HG03457 (cell line): ENCODE measurements at regions not wholly inside any gene's neighbourhood (a gene's known extent, or its start where the extent isn't known, plus 50 kb on each side); places are given as distances from the start of the nearest gene placed in this dataset.
"Not testable (repeated sequence)": the region's sequence is repeated elsewhere in the genome, so short reads cannot be mapped to it uniquely, and the experiment has no call there.

Source experiments
- ATAC-seq: cut with Tn5 transposase; IDR thresholded peaks from one replicate; pipeline ENCODE4 v1.9.1; 2021; ENCODE audit warnings: moderate number of reproducible peaks; ENCODE audit not compliant: unreplicated experiment

DNA sequence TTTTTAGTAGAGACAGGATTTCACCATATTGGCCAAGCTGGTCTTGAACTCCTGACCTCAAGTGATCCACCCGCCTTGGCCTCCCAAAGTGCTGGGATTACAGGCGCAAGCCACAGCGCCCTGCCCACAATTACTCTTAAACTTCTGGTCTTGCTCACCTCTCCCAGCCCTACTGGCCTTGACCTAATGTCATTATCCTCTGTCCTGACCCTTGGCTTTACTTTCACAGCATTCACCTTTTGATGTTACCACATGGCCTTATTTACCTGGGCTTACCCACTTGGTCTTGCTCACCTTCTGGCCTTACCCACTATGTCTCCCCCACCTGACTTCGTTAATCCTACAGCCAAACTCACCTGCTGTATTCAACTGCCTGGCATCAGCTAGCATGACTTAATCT is 105.9 kb downstream of the IL12A start:
- no peak for ATAC-seq

- no peak for ATAC-seq
These were observed 108.8 kb downstream of the IL12A start for GRCh38 chr3:160097478-160097877.

- no peak for ATAC-seq
These were observed 109.8 kb downstream of the IL12A start for GRCh38 chr3:160098261-160098908.

DNA sequence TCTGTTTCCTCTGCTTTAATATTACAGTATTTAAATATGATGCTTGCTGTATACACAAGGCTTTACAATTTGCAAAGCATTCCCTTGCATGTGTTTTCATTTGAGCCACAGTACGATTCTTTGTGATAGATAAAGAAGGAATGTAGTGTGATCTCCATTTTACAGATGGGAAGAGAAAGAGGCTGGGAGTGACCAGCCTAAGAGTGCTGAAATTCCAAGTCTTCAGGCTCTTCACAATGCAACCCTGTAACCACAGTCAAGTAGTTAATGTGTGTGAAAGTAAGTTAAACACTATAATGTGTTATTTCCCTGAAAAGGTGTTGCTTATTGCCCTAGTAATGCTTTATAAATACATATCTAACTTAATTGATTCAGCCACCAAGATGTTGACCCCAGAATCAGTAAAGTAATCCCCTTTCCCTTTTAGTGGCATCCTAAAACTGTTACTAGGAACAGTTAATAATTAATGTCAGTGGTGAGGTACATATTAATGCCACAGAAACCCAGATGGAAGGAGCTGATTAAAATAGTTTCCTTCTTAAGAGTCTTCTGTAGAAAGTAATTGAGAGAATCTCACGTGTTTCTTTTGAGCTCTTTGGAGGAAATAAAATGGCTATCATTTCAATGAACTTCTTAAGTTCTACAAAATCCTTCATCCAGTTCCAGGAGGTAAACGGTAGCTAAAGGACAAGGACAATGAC is 110.4 kb downstream of the IL12A start:
- ATAC-seq: no peak

DNA sequence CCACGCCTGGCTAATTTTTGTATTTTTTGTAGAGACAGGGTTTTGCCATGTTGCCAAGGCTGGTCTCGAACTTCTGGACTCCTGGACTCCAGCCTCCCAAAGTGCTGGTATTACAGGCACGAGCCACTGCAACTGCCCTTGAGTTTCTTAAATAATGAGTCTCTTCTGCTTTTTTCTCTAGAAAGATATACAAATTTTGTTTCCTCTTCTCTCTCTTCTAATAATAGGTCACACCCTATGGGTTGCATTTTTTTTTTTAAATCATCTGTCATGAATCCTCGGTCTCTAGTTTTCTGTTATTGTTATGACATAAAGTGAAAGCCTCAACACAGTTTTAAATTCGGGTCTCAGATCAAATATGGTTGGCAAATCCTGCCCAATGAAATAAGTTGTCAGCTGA is 111.2 kb downstream of the IL12A start:
- no peak for ATAC-seq

- ATAC-seq: no peak
These were observed 112.0 kb downstream of the IL12A start for GRCh38 chr3:160100610-160101009.

DNA sequence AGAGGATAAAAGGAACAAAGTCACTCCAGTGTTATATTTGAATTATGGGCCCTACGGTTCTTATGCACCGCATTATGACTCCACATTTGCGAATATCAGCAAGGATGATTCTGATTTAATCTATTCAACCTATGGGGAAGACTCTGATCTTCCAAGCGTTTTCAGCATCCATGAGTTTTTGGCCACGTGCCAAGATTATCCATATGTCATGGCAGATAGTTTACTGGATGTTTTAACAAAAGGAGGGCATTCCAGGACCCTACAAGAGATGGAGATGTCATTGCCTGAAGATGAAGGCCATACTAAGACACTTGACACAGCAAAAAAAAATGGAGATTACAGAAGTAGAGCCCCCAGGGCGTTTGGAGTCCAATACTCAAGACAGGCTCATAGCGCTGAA is 113.4 kb downstream of the IL12A start:
- not testable (repeated sequence) for ATAC-seq

DNA sequence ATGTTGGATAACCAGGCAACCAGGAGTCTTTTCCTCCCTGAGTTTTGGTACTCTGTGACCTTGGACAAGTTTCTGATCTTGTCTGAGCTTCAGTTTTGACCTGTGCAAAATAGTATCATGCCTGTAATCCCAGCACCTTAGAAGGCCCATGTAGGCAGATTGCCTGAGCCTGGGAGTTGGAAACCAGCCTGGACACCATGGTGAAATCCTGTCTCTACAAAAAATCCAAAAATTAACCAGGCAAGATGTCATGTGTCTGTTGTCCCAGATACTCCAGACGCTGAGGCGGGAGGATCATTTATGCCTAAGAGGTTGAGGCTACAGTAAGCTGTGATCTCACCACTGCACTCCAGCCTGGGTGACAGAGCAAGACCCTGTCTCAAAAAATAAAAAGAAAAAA is 114.8 kb downstream of the IL12A start:
- no peak for ATAC-seq

GRCh38 chr3:160105907-160106584 is 117.4 kb downstream of the IL12A start:
- no peak for ATAC-seq

DNA sequence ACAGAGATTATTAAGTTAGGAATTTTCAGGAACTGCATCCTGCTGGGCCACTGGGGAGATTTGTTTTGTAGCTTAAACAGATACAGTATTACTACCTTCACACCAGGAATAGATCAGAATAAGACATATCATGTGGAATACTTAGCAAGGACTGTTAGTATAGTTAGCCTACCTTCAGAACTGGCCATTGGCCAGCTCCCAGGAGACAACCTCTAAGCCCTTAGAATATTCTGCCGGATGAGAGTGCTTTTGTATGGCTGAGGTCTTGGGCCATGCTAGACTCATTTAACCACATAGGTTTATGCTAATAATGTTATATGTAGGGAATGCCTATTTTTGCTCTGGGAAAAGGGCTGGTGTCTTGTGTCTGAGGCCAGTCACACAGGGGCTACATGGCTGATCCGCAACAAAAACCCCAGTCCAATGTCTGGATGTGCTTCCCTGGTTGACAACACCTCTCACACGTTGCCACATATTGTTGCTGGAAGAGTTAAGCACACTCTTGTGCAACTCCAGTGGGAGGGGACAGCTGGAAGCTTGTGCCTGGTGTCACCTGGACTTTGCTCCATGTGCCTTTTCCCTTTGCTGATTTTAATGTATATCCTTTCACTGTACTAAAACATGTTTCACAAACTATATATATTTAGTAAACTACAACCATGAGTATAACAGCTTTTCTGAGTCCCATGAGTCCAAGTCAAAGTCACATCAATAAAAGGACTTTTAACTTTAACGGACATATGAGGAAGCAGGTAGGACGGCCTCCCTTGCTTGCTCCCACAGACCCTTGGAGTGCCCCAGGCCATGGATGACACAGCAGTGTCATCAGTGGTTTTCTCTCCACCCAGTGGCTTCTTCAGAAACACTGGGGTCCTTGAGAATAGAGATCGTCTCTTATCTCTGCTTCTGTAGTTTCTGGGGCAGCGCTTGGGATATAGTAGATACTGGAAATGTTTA is 118.0 kb upstream of the C3orf80 start:
- ATAC-seq: no peak

DNA sequence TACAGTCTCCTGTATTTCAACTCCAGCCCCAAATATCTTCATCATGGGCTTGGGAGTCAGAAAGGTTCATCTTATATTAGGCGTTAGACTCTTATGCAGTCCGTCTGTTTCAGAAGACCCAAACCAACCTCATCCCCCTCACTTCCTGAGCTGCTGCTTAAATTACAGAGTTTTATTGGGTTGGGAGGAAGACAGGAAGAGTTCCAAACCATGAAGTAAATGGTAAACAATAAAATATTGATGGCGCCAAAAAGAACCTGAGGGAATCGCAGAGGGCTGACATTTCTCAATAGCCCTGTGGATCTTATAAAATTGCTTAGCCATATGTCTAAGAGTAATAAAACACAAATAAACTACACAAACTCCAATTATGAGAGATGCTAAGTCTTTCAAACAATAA is 116.9 kb upstream of the C3orf80 start:
- ATAC-seq: no peak

DNA sequence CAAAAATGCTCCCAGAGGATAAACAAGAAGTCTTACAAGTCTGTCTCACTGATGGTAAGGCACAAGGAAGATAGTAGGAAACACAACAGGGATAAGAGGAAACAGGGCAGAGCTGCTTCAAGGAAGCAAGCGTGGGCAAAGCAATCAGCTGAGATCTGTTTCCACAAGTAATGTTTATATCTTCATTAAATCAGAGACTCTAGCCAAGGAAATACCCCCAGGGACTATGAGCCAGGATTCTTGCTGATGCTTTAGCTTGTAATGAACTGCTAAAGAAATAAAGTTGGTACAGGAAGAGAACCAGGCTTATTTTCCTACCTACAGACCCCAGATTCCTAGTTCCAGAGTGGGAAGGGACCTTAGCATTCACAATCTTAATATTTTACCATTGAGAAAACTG is 112.7 kb upstream of the C3orf80 start:
- ATAC-seq: no peak

DNA sequence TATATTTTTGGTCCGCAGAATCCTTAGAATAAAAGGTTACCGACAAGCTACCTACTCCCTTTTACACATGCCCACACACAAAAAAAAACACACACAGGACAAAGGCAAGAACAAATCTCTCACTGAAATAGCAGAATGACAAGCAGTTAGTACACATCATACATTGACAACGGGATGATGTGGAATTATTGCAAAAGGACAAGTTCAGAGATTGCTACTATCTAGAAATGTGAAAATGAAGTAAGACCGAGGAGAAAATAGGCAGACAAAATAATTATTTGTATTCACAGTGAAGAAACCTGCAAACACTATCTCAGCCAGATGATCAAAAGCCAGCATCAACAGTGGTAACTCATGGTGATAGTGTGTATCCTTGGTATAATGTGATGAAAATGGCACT is 112.2 kb upstream of the C3orf80 start:
- no peak for ATAC-seq

- ATAC-seq: no peak
These were observed 110.7 kb upstream of the C3orf80 start for GRCh38 chr3:160114355-160114995.

DNA sequence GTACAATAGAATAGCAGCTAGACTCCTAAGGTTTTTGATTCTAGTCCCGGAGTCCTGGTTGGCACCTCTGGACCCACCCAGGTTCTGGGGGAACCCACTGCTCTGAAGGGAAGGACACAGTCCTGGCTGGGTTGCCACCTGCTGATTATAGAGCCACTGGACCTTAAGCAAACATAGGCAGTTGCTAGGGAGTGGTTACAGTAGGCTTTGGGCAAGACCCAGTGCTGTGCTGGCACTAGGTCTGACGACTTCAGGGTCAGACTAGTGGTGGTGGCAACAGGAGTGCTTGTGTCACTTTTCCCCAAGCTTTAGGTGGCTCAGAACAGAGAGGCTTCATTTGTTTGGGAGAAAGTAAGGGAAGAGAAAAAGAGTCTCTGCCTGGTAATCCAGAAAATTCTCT is 109.8 kb upstream of the C3orf80 start:
- no peak for ATAC-seq

GRCh38 chr3:160124224-160124623 is 101.0 kb upstream of the C3orf80 start:
- no peak for ATAC-seq

DNA sequence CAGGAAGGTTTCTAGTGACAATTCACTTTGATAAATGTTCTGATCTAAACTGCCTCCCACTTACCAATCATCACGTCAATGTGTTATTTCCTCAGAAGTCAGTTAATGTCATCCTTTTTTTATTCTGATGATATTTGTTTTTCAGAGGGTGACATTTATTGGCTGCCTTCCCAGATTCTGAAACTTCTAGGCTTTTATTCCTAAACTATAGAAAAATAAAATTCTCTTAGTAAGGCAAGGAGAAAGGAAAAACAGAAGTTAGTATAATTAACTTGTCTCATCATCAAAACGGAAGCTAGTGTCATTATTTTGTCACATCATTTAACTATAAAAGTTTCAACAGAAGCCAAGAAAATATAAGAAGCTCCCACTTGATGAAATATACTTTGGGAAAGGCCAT is 100.0 kb upstream of the C3orf80 start:
- no peak for ATAC-seq

- no peak for ATAC-seq
These were observed 99.2 kb upstream of the C3orf80 start for GRCh38 chr3:160126051-160126450.

DNA sequence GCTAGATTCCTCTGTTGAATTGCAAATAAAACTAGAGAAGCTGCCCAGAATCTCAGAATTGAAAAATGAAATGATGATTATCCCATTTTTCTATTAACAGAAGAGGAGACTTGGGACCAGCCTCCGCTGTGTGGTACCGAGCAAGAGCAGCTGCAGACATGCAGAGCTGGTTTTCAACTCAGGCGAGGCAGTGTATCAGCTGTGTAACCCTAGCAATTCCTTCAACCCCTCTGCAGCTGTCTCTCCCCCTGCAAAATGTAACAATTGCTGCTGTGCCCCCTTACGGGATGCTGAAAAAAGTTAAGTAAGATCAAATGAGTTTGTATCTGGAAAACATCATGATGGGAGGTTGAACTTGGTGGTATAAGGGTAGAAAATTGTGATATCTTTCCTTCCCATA is 98.5 kb upstream of the C3orf80 start:
- ATAC-seq: no peak

DNA sequence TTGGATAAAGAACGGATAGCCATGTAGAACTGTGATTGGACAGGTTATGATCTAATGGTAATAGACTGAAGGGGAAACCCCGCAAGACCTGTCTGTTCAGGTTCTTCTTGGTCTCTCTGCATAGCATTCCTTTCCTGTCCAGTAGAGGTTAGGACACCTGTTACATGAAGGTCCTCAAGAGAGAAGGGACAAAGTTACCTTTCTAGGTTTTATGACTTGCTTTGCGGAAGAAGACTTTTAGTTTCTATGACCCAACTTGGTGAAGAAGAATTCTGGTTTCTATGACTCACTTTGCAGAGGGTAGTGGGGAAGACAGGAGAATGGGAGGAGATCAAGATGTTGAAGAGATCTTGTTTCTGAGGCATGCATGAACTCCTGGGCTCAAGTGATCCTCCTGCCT is 97.9 kb upstream of the C3orf80 start:
- ATAC-seq: no peak

DNA sequence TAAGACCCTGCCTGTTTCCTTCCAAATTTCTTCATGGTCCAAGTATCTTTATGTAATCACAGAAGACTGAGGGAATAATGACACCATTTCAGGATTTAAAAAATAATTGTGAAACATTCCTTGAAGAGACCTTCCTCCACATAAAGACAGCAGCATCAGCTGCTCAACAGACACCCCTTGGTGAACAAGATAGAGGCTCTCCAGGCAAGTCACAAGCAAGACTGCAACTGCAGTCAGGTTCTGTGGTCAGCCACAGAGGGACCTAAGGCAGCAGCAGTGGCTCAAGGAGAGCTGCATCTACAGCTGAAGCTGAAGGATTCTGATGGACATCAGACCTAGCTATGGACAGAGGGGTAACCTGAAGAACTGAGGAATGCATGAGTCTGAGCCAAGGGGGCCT is 97.2 kb upstream of the C3orf80 start:
- ATAC-seq: no peak
